ENCODE measurements at regions not wholly inside any gene's neighbourhood (a gene's known extent, or its start where the extent isn't known, plus 50 kb on each side); places are given as distances from the start of the nearest gene placed in this dataset.
"Not testable (repeated sequence)": the region's sequence is repeated elsewhere in the genome, so short reads cannot be mapped to it uniquely, and the experiment has no call there.

DNA sequence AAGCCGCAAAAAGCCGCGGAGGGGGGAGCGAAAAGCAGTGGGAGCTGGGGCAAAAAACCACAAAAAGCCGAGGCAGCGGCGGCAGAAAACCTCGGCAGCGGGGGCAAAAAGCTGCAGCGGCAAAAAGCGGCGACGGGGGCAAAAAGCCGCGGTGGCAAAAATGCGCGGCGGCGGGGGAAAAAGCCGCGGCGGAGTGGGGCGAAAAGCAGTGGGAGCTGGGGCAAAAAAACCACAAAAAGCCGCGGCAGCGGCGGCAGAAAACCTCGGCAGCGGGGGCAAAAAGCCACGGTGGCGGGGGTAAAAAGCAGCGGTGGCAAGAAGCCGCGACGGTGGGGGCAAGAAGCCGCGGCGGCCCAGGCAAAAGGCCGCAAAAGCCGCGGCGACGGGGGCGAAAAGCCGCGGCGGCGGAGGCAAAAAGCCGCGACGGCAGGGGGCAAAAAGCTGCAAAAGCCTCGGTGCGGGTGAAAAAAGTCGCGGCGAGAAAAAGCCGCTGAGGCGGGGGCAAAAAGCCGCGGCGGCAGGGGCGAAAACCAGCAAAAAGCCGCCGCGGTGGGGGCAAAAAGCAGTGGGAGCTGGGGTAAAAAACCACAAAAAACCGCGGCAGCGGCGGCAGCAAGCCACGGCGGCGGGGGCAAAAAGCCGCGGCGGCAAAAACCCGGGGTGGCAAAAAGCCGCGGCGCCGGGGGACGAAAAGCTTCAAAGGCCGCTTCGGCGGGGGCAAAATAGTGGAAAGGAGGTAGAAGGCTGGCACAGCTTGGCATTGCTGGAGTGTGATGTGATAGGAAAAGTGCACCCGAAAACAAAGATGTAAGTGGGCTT lies 135.9 kb downstream of the ZNF92 start:
- TF ChIP-seq POLR2AphosphoS5 (IDR thresholded peaks at IDR 0.05; ENCODE audit: low read depth) (no peak), SPI1 (IDR thresholded peaks at IDR 0.05; ENCODE audit: borderline replicate concordance, low read depth) (no peak), GABPA (IDR thresholded peaks at IDR 0.05; ENCODE audit: low read depth) (no peak)
- TF ChIP-seq, protein P1, sequence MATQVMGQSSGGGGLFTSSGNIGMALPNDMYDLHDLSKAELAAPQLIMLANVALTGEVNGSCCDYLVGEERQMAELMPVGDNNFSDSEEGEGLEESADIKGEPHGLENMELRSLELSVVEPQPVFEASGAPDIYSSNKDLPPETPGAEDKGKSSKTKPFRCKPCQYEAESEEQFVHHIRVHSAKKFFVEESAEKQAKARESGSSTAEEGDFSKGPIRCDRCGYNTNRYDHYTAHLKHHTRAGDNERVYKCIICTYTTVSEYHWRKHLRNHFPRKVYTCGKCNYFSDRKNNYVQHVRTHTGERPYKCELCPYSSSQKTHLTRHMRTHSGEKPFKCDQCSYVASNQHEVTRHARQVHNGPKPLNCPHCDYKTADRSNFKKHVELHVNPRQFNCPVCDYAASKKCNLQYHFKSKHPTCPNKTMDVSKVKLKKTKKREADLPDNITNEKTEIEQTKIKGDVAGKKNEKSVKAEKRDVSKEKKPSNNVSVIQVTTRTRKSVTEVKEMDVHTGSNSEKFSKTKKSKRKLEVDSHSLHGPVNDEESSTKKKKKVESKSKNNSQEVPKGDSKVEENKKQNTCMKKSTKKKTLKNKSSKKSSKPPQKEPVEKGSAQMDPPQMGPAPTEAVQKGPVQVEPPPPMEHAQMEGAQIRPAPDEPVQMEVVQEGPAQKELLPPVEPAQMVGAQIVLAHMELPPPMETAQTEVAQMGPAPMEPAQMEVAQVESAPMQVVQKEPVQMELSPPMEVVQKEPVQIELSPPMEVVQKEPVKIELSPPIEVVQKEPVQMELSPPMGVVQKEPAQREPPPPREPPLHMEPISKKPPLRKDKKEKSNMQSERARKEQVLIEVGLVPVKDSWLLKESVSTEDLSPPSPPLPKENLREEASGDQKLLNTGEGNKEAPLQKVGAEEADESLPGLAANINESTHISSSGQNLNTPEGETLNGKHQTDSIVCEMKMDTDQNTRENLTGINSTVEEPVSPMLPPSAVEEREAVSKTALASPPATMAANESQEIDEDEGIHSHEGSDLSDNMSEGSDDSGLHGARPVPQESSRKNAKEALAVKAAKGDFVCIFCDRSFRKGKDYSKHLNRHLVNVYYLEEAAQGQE (IDR thresholded peaks at IDR 0.05; ENCODE audit: insufficient replicate concordance, low read depth) = no peak
- TF ChIP-seq, protein P2, sequence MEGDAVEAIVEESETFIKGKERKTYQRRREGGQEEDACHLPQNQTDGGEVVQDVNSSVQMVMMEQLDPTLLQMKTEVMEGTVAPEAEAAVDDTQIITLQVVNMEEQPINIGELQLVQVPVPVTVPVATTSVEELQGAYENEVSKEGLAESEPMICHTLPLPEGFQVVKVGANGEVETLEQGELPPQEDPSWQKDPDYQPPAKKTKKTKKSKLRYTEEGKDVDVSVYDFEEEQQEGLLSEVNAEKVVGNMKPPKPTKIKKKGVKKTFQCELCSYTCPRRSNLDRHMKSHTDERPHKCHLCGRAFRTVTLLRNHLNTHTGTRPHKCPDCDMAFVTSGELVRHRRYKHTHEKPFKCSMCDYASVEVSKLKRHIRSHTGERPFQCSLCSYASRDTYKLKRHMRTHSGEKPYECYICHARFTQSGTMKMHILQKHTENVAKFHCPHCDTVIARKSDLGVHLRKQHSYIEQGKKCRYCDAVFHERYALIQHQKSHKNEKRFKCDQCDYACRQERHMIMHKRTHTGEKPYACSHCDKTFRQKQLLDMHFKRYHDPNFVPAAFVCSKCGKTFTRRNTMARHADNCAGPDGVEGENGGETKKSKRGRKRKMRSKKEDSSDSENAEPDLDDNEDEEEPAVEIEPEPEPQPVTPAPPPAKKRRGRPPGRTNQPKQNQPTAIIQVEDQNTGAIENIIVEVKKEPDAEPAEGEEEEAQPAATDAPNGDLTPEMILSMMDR (IDR thresholded peaks at IDR 0.05; ENCODE audit: insufficient read depth, low read length) = no peak
- no peak for DNase-seq (ENCODE audit: low read depth in 1 of 2, low spot score in 1 of 2)
- Histone ChIP-seq H3K4me3 (replicated peaks; ENCODE audit: insufficient read depth, low read length) (peak overlapping the region; percentile 37), H3K27me3 (ENCODE audit: insufficient read depth, poor library complexity, severe bottlenecking) (peaks cover 20% of the 10 kb centered on the region), H3K27ac (replicated peaks) (no peak overlapping the region)

GRCh38 chr7:65510187-65510538 lies 136.5 kb downstream of the ZNF92 start:
- peaks cover 20% of the 10 kb centered on the region for H3K27me3 ChIP-seq (ENCODE audit: insufficient read depth, poor library complexity, severe bottlenecking)
- not testable (repeated sequence) for H3K4me3 ChIP-seq (replicated peaks; ENCODE audit: insufficient read depth, low read length); H3K27ac ChIP-seq (replicated peaks); DNase-seq (ENCODE audit: low read depth in 1 of 2, low spot score in 1 of 2)

DNA sequence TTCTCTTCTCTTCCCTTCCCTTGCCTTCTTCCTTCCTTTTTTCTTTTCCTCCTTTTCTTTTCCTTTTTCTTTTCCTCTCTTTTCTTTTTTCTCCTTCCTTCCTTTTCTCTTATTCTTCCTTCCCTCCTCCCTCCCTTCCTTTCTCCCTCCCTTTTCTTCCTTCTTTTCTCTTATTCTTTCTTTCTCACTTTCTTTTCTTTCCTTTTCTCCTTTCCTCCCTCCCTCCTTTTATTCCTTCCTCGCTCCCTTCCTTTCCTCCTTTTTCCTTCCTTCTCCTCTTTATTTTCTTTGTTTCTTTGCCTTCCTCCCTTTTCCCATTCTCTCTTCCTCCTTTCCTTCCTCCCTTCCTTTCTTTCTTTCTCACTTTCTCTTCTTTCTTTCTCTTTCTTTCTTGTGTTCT lies 146.1 kb downstream of the ZNF92 start:
- DNase-seq (ENCODE audit: low read depth in 1 of 2, low spot score in 1 of 2); H3K27ac ChIP-seq (replicated peaks); H3K27me3 ChIP-seq (ENCODE audit: insufficient read depth, poor library complexity, severe bottlenecking); H3K4me3 ChIP-seq (replicated peaks; ENCODE audit: insufficient read depth, low read length): not testable (repeated sequence)

DNA sequence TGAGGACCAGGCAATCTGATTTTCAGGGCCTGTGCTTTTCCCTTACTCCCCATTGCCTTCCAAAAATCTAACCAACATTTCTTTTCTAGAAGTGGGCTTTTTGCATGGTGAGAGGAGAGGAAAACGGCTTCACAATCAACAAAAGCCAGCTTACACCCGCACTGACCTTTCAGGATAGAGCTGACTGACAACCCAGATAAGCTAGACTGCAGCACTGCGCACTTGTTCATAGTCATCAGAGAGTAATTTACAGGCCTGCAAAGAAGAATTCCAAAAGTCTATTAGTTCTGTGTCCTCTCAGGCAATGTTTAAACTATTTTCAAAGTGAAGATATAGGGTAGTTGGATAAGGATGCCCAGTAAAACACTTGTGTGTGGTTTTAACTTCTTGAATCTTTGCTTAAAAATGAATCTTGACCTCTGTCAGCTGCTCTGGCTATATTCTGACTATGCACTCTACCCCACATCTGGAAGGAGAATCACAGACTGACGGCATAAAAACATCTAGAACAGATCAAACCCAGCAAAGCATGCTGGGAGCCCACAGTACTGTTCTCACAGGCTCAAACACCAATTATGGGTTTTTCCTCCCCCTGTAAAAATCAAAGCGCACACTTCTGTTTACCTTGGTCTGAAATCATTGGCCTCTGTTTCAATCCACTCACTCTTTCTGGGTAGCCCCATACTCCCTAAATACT lies 172.0 kb downstream of the ZNF92 start:
- DNase-seq (ENCODE audit: low read depth in 1 of 2, low spot score in 1 of 2); H3K27ac ChIP-seq (replicated peaks); H3K4me3 ChIP-seq (replicated peaks; ENCODE audit: insufficient read depth, low read length); H3K27me3 ChIP-seq (ENCODE audit: insufficient read depth, poor library complexity, severe bottlenecking): not testable (repeated sequence)

DNA sequence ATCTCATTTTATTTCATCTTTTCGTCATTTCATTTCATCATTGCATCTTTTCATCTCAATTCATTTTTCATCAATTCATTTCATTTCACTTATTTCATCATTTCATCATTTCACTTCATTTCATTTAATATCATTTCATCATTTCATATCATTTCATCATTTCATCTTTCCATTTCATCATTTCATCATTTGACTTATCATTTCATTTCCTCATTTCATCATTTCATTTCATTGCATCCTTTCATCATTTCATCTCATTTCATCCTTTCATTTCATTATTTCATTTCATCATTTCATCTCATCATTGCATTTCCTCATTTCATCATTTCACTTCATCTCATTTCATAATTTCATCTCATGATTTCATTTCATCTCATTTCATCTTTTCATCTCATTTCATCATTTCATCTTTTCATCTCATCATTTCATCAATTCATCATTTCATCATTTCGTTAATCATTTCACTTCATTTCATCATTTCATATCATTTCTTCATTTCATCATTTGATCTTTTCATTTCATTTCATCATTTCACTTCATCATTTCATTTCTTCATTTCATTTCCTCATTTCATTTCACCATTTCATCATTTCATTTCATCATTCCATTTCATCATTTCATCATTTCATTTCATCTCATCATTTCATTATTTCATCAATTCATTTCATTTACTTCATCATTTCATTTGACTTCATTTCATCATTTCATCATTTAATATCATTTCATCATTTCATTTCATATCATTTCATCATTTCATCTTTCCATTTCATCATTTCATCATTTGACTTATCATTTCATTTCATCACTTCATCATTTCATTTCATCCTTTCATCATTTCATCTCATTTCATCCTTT lies 176.2 kb downstream of the ZNF92 start:
- not testable (repeated sequence) for DNase-seq (ENCODE audit: low read depth in 1 of 2, low spot score in 1 of 2); H3K4me3 ChIP-seq (replicated peaks; ENCODE audit: insufficient read depth, low read length); H3K27me3 ChIP-seq (ENCODE audit: insufficient read depth, poor library complexity, severe bottlenecking); H3K27ac ChIP-seq (replicated peaks)

DNA sequence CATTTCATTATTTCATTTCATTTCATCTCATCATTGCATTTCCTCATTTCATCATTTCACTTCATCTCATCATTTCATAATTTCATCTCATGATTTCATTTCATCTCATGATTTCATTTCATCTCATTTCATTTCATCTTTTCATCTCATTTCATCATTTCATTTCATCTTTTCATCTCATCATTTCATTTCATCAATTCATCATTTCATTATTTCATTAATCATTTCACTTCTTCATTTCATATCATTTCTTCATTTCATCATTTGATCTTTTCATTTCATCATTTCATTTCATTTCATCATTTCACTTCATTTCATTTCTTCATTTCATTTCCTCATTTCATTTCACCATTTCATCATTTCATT lies 176.8 kb downstream of the ZNF92 start:
- H3K27ac ChIP-seq (replicated peaks); H3K4me3 ChIP-seq (replicated peaks; ENCODE audit: insufficient read depth, low read length); DNase-seq (ENCODE audit: low read depth in 1 of 2, low spot score in 1 of 2); H3K27me3 ChIP-seq (ENCODE audit: insufficient read depth, poor library complexity, severe bottlenecking): not testable (repeated sequence)

- not testable (repeated sequence) for H3K27ac ChIP-seq (replicated peaks); H3K4me3 ChIP-seq (replicated peaks; ENCODE audit: insufficient read depth, low read length); DNase-seq (ENCODE audit: low read depth in 1 of 2, low spot score in 1 of 2); H3K27me3 ChIP-seq (ENCODE audit: insufficient read depth, poor library complexity, severe bottlenecking)
These were observed 177.4 kb downstream of the ZNF92 start for GRCh38 chr7:65551042-65551441.

GRCh38 chr7:65554553-65555476 lies 181.2 kb downstream of the ZNF92 start:
- H3K27ac ChIP-seq (replicated peaks); H3K27me3 ChIP-seq (ENCODE audit: insufficient read depth, poor library complexity, severe bottlenecking); H3K4me3 ChIP-seq (replicated peaks; ENCODE audit: insufficient read depth, low read length); DNase-seq (ENCODE audit: low read depth in 1 of 2, low spot score in 1 of 2): not testable (repeated sequence)

DNA sequence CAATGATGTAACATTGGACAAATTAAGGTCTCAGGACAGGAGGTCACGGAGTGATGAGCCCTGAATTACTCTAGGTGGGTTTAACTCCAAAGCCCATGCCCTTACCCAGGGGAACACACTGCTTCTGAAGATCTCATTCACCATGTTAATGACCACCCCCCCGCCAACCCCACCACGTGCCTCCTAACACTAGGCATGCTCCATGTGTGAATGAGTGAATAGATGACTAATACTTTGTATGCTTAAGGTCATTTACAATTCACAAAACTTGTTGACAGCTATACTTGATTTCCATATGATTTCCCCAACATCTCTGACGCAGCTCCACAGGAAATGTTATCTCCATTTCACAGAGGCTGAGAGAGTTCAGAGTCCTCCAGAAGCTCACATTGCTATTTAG lies 184.9 kb downstream of the ZNF92 start:
- not testable (repeated sequence) for H3K27ac ChIP-seq (replicated peaks); H3K27me3 ChIP-seq (ENCODE audit: insufficient read depth, poor library complexity, severe bottlenecking); H3K4me3 ChIP-seq (replicated peaks; ENCODE audit: insufficient read depth, low read length)
- peak in 1 of 2 experiments; percentile 1 for DNase-seq (ENCODE audit: low read depth in 1 of 2, low spot score in 1 of 2)

DNA sequence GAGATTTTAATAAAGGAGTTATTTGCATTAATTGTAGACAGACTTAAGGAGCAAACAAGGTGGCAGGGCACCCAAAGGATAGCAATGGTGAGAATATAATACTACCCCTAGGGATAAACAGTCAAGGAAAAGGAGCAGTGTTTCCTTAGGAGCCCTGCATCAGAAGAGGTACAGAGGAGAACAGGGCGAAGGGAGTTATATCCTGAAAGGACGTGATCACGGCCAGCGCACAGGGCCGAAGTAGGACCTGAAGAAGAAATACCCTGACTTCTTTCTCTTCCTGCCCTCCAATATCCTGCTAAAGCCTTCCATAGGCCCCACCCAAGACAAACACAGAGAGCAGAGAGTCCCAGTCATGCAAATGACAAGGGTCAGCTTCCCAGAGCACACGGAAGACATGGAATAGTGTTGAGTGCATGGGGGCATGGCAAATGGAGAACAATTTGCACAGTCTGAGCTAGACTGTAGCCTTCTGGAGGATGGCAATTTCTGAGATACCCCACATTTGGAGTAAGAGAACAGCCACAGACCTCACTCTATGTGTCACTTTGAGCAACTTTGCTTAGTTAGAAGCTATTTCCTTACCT lies 188.2 kb downstream of the ZNF92 start:
- not testable (repeated sequence) for DNase-seq (ENCODE audit: low read depth in 1 of 2, low spot score in 1 of 2); H3K27ac ChIP-seq (replicated peaks); H3K27me3 ChIP-seq (ENCODE audit: insufficient read depth, poor library complexity, severe bottlenecking); H3K4me3 ChIP-seq (replicated peaks; ENCODE audit: insufficient read depth, low read length)

All from HL-60 (cell line).